ENCODE measurements at regions not wholly inside any gene's neighbourhood (a gene's known extent, or its start where the extent isn't known, plus 50 kb on each side); places are given as distances from the start of the nearest gene placed in this dataset.

GRCh38 chr9:86470326-86470725, 116.1 kb upstream of the TUT7 start:
- H3K4me1 ChIP-seq = no peaks in the 10 kb centered on the region
- H3K9me3 ChIP-seq = no peaks in the 10 kb centered on the region
- no peaks in the 10 kb centered on the region; the same call in 1 of the 2 replicates for H3K27me3 ChIP-seq
- DNase-seq = no peak
- no peaks in the 10 kb centered on the region for H3K36me3 ChIP-seq
- TF ChIP-seq CTCF (IDR thresholded peaks at IDR 0.05; ENCODE audit: low read depth, low read length) = no peak
- H3K4me3 ChIP-seq (ENCODE audit: low read depth, low read length) = no peak overlapping the region

GRCh38 chr9:86469476-86470250, 115.5 kb upstream of the TUT7 start:
- DNase-seq = no peak
- H3K27me3 ChIP-seq = no peaks in the 10 kb centered on the region; the same call in 1 of the 2 replicates
- H3K4me1 ChIP-seq = no peaks in the 10 kb centered on the region
- no peaks in the 10 kb centered on the region for H3K36me3 ChIP-seq
- no peak overlapping the region for H3K4me3 ChIP-seq (ENCODE audit: low read depth, low read length)
- TF ChIP-seq CTCF (IDR thresholded peaks at IDR 0.05; ENCODE audit: low read depth, low read length) = no peak
- no peaks in the 10 kb centered on the region for H3K9me3 ChIP-seq

- Histone ChIP-seq H3K36me3 (no peaks in the 10 kb centered on the region), H3K27me3 (peaks cover 3% of the 10 kb centered on the region; the same call in 1 of the 2 replicates), H3K4me1 (no peaks in the 10 kb centered on the region), H3K9me3 (no peaks in the 10 kb centered on the region), H3K4me3 (ENCODE audit: low read depth, low read length) (no peak overlapping the region)
- TF ChIP-seq CTCF (IDR thresholded peaks at IDR 0.05; ENCODE audit: low read depth, low read length) = no peak
- DNase-seq = no peak
Measured at GRCh38 chr9:86464242-86464641, 110.0 kb upstream of the TUT7 start.

- peaks cover 3% of the 10 kb centered on the region for H3K27me3 ChIP-seq
- H3K4me3 ChIP-seq (ENCODE audit: low read depth, low read length) = no peak overlapping the region
- no peak for DNase-seq
- H3K4me1 ChIP-seq = no peaks in the 10 kb centered on the region
- no peak for TF ChIP-seq CTCF (IDR thresholded peaks at IDR 0.05; ENCODE audit: low read depth, low read length)
- H3K9me3 ChIP-seq = no peaks in the 10 kb centered on the region
- H3K36me3 ChIP-seq = no peaks in the 10 kb centered on the region
Measured at GRCh38 chr9:86460216-86461002, 106.2 kb upstream of the TUT7 start.

- Histone ChIP-seq H3K9me3 (no peaks in the 10 kb centered on the region), H3K4me3 (ENCODE audit: low read depth, low read length) (no peak overlapping the region), H3K4me1 (no peaks in the 10 kb centered on the region), H3K27me3 (peaks cover 3% of the 10 kb centered on the region), H3K36me3 (no peaks in the 10 kb centered on the region)
- DNase-seq = no peak
- TF ChIP-seq CTCF (IDR thresholded peaks at IDR 0.05; ENCODE audit: low read depth, low read length) = no peak
Measured at GRCh38 chr9:86459599-86460155, 105.5 kb upstream of the TUT7 start.
